ENCODE measurements at regions not wholly inside any gene's neighbourhood (a gene's known extent, or its start where the extent isn't known, plus 50 kb on each side); places are given as distances from the start of the nearest gene placed in this dataset.

DNA sequence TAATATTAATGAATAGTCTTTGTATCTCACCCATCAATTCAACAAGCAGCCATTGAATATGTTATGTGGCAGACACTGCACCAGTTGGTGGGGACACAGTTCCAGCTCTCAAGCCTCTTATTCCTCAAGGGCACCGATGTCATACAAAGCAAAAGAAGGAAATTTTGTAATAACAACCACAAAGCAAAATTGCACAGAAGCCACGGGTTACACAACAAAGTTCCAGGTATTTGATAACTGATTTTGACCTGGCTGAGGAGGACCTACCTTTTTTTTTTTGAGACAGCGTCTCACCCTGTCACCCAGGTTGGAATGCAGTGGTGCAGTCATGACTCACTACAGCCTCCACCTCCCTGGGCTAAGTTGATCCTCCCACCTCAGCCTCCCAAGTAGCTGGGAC is 266.7 kb downstream of the FOXO1 start:
- TF ChIP-seq, protein P1, sequence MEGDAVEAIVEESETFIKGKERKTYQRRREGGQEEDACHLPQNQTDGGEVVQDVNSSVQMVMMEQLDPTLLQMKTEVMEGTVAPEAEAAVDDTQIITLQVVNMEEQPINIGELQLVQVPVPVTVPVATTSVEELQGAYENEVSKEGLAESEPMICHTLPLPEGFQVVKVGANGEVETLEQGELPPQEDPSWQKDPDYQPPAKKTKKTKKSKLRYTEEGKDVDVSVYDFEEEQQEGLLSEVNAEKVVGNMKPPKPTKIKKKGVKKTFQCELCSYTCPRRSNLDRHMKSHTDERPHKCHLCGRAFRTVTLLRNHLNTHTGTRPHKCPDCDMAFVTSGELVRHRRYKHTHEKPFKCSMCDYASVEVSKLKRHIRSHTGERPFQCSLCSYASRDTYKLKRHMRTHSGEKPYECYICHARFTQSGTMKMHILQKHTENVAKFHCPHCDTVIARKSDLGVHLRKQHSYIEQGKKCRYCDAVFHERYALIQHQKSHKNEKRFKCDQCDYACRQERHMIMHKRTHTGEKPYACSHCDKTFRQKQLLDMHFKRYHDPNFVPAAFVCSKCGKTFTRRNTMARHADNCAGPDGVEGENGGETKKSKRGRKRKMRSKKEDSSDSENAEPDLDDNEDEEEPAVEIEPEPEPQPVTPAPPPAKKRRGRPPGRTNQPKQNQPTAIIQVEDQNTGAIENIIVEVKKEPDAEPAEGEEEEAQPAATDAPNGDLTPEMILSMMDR (IDR thresholded peaks at IDR 0.05; ENCODE audit: partially characterized antibody, unreplicated experiment) = no peak
- Mint-ChIP-seq H3K4me1 (ENCODE audit: low read depth, unreplicated experiment) (no peaks in the 10 kb centered on the region), H3K4me3 (ENCODE audit: unreplicated experiment) (no peak overlapping the region), H3K27ac (ENCODE audit: unreplicated experiment) (no peak overlapping the region), H3K27me3 (ENCODE audit: unreplicated experiment) (peaks cover 1% of the 10 kb centered on the region), H3K9me3 (ENCODE audit: unreplicated experiment) (no peaks in the 10 kb centered on the region), H3K36me3 (ENCODE audit: unreplicated experiment) (peaks cover 2% of the 10 kb centered on the region)
- DNase-seq = no peak

DNA sequence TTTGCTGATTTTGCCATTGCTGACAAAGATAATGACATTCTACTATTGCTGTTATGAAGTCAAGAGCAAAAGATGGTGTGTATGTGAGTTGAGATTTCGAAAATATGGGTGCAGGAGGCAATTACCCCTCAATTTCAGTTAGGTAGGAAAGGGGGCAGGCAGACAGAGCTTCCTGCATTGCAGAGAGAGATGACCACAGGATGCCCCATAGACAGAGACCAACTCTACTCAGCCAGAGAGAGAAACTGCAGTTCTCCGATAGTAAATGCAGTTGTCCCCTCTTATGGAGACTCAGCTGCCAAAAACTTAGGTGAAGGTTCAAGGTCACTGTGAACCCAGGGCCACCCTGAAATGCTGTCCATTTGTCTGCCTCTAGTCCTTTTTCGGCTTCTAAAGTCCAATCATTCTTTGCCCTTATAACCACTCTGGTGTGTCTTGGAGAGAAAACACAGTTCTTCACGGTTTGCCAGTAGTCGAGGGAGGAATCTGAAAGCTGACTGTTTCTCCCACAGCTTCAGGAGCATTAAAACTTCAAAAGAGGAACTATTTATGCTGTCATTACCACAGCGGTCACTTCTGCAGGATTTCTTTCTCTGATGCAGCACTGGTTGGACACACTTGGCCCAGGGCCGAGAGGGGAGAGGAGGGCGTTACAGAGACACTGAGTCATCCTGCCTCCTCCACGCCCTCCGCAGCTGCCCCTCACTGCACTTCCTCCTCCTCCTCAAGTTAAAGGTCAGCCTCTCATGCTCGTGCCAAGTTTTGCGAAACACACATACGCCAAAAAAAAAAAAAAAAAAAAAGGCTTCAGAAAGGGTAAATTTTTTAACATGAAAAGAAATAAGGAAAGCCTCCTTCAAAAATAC is 264.3 kb downstream of the FOXO1 start:
- TF ChIP-seq, protein P1 (IDR thresholded peaks at IDR 0.05; ENCODE audit: partially characterized antibody, unreplicated experiment) = no peak
- Mint-ChIP-seq H3K36me3 (ENCODE audit: unreplicated experiment) (peaks cover 4% of the 10 kb centered on the region), H3K27ac (ENCODE audit: unreplicated experiment) (no peak overlapping the region), H3K9me3 (ENCODE audit: unreplicated experiment) (no peaks in the 10 kb centered on the region), H3K27me3 (ENCODE audit: unreplicated experiment) (peaks cover 1% of the 10 kb centered on the region), H3K4me3 (ENCODE audit: unreplicated experiment) (no peak overlapping the region), H3K4me1 (ENCODE audit: low read depth, unreplicated experiment) (no peaks in the 10 kb centered on the region)
- no peak for DNase-seq

DNA sequence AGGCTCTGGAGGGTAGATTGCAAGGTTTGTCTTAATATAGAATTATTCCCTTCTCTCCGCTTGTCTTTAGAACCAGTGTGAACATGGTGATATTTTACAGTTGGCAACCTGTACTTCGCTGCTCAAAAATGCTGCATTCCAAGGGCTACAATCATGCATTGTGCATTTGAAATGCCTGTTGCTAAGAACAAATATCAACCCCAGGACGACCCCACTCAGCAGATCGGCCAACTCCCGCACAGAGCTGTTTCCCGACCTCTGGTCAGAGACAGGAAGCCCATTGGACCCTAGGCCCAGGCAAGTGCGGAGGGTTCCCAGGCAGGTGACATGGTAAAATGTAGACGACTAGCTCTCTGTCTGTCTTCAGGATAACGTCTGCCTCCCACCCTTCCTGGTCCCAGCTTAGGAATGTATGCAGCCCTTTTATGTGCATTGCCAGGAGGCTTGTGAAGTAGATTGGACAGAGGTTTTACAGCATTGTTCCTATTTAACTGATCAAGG is 263.5 kb downstream of the FOXO1 start:
- H3K36me3 Mint-ChIP-seq (ENCODE audit: unreplicated experiment) = peaks cover 4% of the 10 kb centered on the region
- TF ChIP-seq, protein P1 (IDR thresholded peaks at IDR 0.05; ENCODE audit: partially characterized antibody, unreplicated experiment) = no peak
- peaks cover 2% of the 10 kb centered on the region for H3K9me3 Mint-ChIP-seq (ENCODE audit: unreplicated experiment)
- no peak overlapping the region for H3K27ac Mint-ChIP-seq (ENCODE audit: unreplicated experiment)
- H3K4me1 Mint-ChIP-seq (ENCODE audit: low read depth, unreplicated experiment) = no peaks in the 10 kb centered on the region
- H3K27me3 Mint-ChIP-seq (ENCODE audit: unreplicated experiment) = peaks cover 1% of the 10 kb centered on the region
- DNase-seq = no peak
- no peak overlapping the region for H3K4me3 Mint-ChIP-seq (ENCODE audit: unreplicated experiment)

GRCh38 chr13:40403509-40404241 is 262.8 kb downstream of the FOXO1 start:
- no peaks in the 10 kb centered on the region for H3K4me1 Mint-ChIP-seq (ENCODE audit: low read depth, unreplicated experiment)
- H3K27me3 Mint-ChIP-seq (ENCODE audit: unreplicated experiment) = peaks cover 1% of the 10 kb centered on the region
- H3K4me3 Mint-ChIP-seq (ENCODE audit: unreplicated experiment) = no peak overlapping the region
- H3K9me3 Mint-ChIP-seq (ENCODE audit: unreplicated experiment) = peaks cover 2% of the 10 kb centered on the region
- peaks cover 4% of the 10 kb centered on the region for H3K36me3 Mint-ChIP-seq (ENCODE audit: unreplicated experiment)
- DNase-seq = no peak
- no peak overlapping the region for H3K27ac Mint-ChIP-seq (ENCODE audit: unreplicated experiment)
- TF ChIP-seq, protein P1 (IDR thresholded peaks at IDR 0.05; ENCODE audit: partially characterized antibody, unreplicated experiment) = no peak

Measured in glutamatergic neuron (in vitro differentiated cells).